Loucy (cell line): ENCODE measurements at regions not wholly inside any gene's neighbourhood (a gene's known extent, or its start where the extent isn't known, plus 50 kb on each side); places are given as distances from the start of the nearest gene placed in this dataset.

ENCODE experiments used
- EZH2phosphoT487 ChIP-seq: fragments of 200-600 bp; IDR thresholded peaks from 2 replicates; pipeline ENCODE4 v1.6.1; 2018; ENCODE audit warnings: antibody characterized with exemption, mild to moderate bottlenecking, moderate library complexity, borderline replicate concordance
- TF ChIP-seq, protein P1 (sequence below): fragments of 200-600 bp; sonication (generic); conservative IDR thresholded peaks from 2 replicates; pipeline ENCODE4 v1.5.1; 2014; ENCODE audit warnings: mild to moderate bottlenecking, antibody characterized with exemption, low read length

DNA sequence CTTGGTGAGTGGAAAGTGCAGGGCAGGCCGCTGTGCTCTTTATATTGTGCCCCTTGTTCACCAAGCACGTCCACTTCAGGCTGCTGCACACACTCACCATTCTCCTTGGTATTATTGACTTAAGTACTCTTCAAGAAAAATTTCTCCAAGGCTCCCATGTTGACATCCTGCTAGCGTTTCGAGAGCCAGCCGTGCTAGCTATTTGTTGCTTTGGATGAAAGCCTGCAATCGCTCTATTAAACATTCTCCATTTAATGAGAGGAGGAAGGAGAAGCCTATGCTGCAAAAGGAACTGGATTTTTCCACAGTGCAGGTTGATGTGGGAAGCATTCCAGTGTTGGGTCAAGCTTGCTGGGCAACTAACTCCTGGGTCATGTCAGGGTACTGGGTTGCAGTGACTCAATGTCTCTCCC lies 113.5 kb downstream of the CD83 start:
- TF ChIP-seq, protein P1, sequence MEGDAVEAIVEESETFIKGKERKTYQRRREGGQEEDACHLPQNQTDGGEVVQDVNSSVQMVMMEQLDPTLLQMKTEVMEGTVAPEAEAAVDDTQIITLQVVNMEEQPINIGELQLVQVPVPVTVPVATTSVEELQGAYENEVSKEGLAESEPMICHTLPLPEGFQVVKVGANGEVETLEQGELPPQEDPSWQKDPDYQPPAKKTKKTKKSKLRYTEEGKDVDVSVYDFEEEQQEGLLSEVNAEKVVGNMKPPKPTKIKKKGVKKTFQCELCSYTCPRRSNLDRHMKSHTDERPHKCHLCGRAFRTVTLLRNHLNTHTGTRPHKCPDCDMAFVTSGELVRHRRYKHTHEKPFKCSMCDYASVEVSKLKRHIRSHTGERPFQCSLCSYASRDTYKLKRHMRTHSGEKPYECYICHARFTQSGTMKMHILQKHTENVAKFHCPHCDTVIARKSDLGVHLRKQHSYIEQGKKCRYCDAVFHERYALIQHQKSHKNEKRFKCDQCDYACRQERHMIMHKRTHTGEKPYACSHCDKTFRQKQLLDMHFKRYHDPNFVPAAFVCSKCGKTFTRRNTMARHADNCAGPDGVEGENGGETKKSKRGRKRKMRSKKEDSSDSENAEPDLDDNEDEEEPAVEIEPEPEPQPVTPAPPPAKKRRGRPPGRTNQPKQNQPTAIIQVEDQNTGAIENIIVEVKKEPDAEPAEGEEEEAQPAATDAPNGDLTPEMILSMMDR: no peak
- TF ChIP-seq EZH2phosphoT487: no peak
